Left renal pelvis (tissue), 4 donors: ENCODE measurements at regions not wholly inside any gene's neighbourhood (a gene's known extent, or its start where the extent isn't known, plus 50 kb on each side); places are given as distances from the start of the nearest gene placed in this dataset.
A peak's percentile ranks its signal among the peaks of the same experiment; 100 is the strongest.
"Not testable (repeated sequence)": the region's sequence is repeated elsewhere in the genome, so short reads cannot be mapped to it uniquely, and the experiment has no call there.

Source experiments
- DNase-seq, 4 donors: peaks; one replicate each; pipeline ENCODE4 v3.0.0-alpha.2; 2013; ENCODE audit warnings: low read depth in 4 of 4, low spot score in 3 of 4

GRCh38 chr4:127501103-127501502 lies 131.7 kb upstream of the INTU start:
- DNase-seq: no peak

GRCh38 chr4:127503111-127503510 lies 129.6 kb upstream of the INTU start:
- DNase-seq: no peak

GRCh38 chr4:127505203-127505602 lies 127.6 kb upstream of the INTU start:
- DNase-seq: peak; percentile 18 to 38 (median 36)

GRCh38 chr4:127506283-127506682 lies 126.5 kb upstream of the INTU start:
- DNase-seq: no peak

GRCh38 chr4:127509155-127509554 lies 123.6 kb upstream of the INTU start:
- no peak for DNase-seq

- DNase-seq: not testable (repeated sequence)
Observed at GRCh38 chr4:127512672-127513071, 120.1 kb upstream of the INTU start.

- not testable (repeated sequence) for DNase-seq
Observed at GRCh38 chr4:127515259-127515658, 117.5 kb upstream of the INTU start.

GRCh38 chr4:127518046-127518445 lies 114.7 kb upstream of the INTU start:
- DNase-seq: no peak

- no peak for DNase-seq
Observed at GRCh38 chr4:127521463-127521862, 111.3 kb upstream of the INTU start.

GRCh38 chr4:127523369-127523768 lies 109.4 kb upstream of the INTU start:
- no peak for DNase-seq

- DNase-seq: no peak
Observed at GRCh38 chr4:127525608-127526007, 107.1 kb upstream of the INTU start.

- no peak for DNase-seq
Observed at GRCh38 chr4:127528302-127528701, 104.5 kb upstream of the INTU start.

- DNase-seq: not testable (repeated sequence)
Observed at GRCh38 chr4:127529879-127530278, 102.9 kb upstream of the INTU start.

GRCh38 chr4:127533028-127533700 lies 99.6 kb upstream of the INTU start:
- peak in 2 of 4 donors; percentile 12 to 25 for DNase-seq

GRCh38 chr4:127534041-127534825 lies 98.5 kb upstream of the INTU start:
- DNase-seq: no peak

- DNase-seq: no peak
Observed at GRCh38 chr4:127538016-127538415, 94.7 kb upstream of the INTU start.

- DNase-seq: no peak
Observed at GRCh38 chr4:127540497-127541025, 92.2 kb upstream of the INTU start.

- DNase-seq: no peak
Observed at GRCh38 chr4:127545271-127545670, 87.5 kb upstream of the INTU start.

GRCh38 chr4:127548990-127549925 lies 83.5 kb upstream of the INTU start:
- no peak for DNase-seq

- DNase-seq: no peak
Observed at GRCh38 chr4:127555106-127555505, 77.7 kb upstream of the INTU start.

GRCh38 chr4:127558088-127558487 lies 74.7 kb upstream of the INTU start:
- DNase-seq: no peak
